ENCODE measurements at regions not wholly inside any gene's neighbourhood (a gene's known extent, or its start where the extent isn't known, plus 50 kb on each side); places are given as distances from the start of the nearest gene placed in this dataset.
"Not testable (repeated sequence)": the region's sequence is repeated elsewhere in the genome, so short reads cannot be mapped to it uniquely, and the experiment has no call there.

DNA sequence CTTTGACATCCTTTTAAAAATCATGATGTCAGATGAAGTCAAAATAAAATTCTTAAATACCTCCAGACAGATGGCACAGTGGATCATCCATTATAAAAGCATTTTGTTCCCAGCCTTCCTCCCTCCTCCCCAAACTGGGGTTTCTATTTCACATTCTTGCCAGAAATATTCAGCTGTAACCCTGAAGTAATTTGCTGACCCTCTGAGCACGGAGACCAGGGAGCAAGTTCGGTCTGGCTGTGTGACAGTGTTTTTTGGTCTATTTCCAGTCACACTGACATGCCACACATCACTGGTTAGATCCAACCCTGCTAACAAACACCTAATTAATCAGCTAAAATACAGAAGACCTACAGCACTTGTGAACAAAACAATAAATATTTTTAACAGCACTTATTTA, 126.2 kb upstream of the DMRT1 start:
- Histone ChIP-seq H3K9me3 (ENCODE audit: control insufficient read depth in 1 of 2, low read length in 2 of 2) (no peaks in the 10 kb centered on the region), H3K4me3 (ENCODE audit: low read depth in 1 of 2, low read length in 2 of 2) (no peak overlapping the region)

DNA sequence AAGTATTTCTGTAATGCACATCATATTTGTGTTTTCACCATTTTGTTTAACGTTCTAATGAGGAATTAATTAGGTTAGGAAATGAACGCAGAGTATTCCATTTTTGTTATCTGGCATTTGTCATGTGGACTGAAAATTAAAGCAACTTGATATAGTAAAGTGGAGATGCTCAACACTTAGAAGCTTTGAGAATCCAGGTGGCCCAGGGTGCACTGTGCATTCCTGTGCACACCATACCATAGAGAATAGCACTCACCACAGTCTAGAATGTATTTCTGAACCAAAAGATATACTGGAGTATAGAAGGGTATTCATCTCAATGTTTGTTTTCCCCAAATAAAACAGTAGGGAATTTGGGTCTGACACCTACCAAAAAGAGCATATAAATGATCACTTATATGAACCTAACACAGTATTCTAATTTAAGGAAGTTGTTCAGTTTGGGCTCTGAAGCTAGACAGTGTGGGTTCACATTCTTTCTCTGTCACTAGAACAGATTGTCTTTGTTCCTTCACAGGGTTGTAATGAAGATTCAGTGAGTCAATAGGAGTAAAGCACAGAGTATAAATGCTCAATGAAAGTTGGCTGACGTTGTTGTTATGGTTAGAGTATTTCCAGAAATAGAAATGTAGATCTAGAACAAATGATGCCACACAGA, 125.6 kb upstream of the DMRT1 start:
- H3K27me3 ChIP-seq (ENCODE audit: control insufficient read depth in 1 of 2, insufficient read depth in 2 of 2, low read length in 2 of 2): no peaks in the 10 kb centered on the region
- H3K4me3 ChIP-seq (ENCODE audit: low read depth in 1 of 2, low read length in 2 of 2): no peak overlapping the region
- peaks cover 8 to 11% of the 10 kb centered on the region in 2 donors for H3K4me1 ChIP-seq (ENCODE audit: control insufficient read depth in 1 of 2, insufficient read depth in 2 of 2, low read length in 2 of 2)
- peaks cover 15 to 33% of the 10 kb centered on the region in 2 donors for H3K36me3 ChIP-seq (ENCODE audit: control insufficient read depth in 1 of 2, insufficient read depth in 2 of 2, low read length in 2 of 2)
- no peak overlapping the region for H3K27ac ChIP-seq (ENCODE audit: low read depth, low read length)
- no peak overlapping the region for H3K9ac ChIP-seq (ENCODE audit: low read depth in 1 of 2, low read length in 2 of 2)
- H3K9me3 ChIP-seq (ENCODE audit: control insufficient read depth in 1 of 2, low read length in 2 of 2): no peaks in the 10 kb centered on the region

More for the DNA sequence above, 126.2 kb upstream of the DMRT1 start:
- H3K9ac ChIP-seq (ENCODE audit: low read depth in 1 of 2, low read length in 2 of 2): no peak overlapping the region
- peaks cover 16 to 37% of the 10 kb centered on the region in 2 donors for H3K36me3 ChIP-seq (ENCODE audit: control insufficient read depth in 1 of 2, insufficient read depth in 2 of 2, low read length in 2 of 2)
- H3K27ac ChIP-seq (ENCODE audit: low read depth, low read length): no peak overlapping the region
- no peaks in the 10 kb centered on the region for H3K27me3 ChIP-seq (ENCODE audit: control insufficient read depth in 1 of 2, insufficient read depth in 2 of 2, low read length in 2 of 2)
- peaks cover 5 to 9% of the 10 kb centered on the region in 2 donors for H3K4me1 ChIP-seq (ENCODE audit: control insufficient read depth in 1 of 2, insufficient read depth in 2 of 2, low read length in 2 of 2)

DNA sequence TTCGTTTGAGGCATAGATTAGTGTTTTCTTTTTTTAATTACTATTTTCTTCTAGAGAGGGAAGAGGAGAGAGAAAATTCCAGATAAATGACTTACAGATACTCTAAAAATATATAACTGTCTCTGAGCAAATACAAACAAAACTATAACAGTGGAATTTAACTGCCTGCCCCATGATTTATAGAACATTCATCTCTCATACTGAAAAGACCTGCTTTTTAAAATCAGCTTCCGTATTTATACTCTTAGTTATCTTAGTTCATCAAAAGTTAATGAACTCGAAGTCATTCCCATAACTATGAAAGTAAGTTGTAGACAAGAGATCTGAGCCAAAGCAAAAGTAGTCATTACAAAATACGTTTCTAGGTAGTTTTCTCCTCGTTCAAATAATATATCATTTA, 123.8 kb upstream of the DMRT1 start:
- Histone ChIP-seq H3K9me3 (ENCODE audit: control insufficient read depth in 1 of 2, low read length in 2 of 2) (no peaks in the 10 kb centered on the region), H3K4me3 (ENCODE audit: low read depth in 1 of 2, low read length in 2 of 2) (no peak overlapping the region), H3K4me1 (ENCODE audit: control insufficient read depth in 1 of 2, insufficient read depth in 2 of 2, low read length in 2 of 2) (peaks cover 8 to 11% of the 10 kb centered on the region in 2 donors)

DNA sequence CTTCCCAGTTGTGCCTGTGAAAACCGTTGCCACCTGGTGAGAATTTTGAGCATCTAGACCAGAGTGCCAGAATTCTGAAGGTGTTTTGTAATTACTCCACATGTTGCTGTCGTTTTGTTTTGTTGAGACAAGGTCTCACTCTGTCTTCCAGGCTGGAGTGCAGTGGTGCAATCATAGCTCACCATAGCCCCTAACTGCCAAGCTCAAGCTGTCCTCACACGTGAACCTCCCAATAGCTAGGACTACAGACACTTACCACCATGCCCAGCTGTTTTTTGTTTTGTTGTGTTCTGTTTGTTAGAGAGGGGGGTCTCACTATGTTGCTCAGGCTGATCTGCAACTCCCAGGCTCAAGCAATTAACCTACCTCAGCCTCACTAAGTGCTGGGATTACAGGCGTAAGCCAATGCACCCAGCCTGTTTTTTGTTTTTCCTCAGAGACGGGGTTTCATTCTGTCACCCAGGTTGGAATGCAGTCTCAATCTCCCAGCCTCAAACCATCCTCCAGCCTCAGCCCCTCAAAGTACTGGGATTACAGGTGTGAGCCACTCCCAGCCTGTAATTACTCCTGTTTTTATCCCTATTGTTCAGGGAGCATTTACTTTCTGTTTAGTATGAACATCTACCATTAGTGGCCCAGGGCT, 121.1 kb upstream of the DMRT1 start:
- no peak overlapping the region for H3K9ac ChIP-seq (ENCODE audit: low read depth in 1 of 2, low read length in 2 of 2)
- no peak overlapping the region for H3K4me3 ChIP-seq (ENCODE audit: low read depth in 1 of 2, low read length in 2 of 2)
- H3K27ac ChIP-seq (ENCODE audit: low read depth, low read length): no peak overlapping the region
- no peaks in the 10 kb centered on the region for H3K27me3 ChIP-seq (ENCODE audit: control insufficient read depth in 1 of 2, insufficient read depth in 2 of 2, low read length in 2 of 2)
- H3K9me3 ChIP-seq (ENCODE audit: control insufficient read depth in 1 of 2, low read length in 2 of 2): no peaks in the 10 kb centered on the region
- H3K4me1 ChIP-seq (ENCODE audit: control insufficient read depth in 1 of 2, insufficient read depth in 2 of 2, low read length in 2 of 2): peaks cover 7 to 8% of the 10 kb centered on the region in 2 donors
- peaks cover 0 to 12% of the 10 kb centered on the region in 2 donors for H3K36me3 ChIP-seq (ENCODE audit: control insufficient read depth in 1 of 2, insufficient read depth in 2 of 2, low read length in 2 of 2)

More for the DNA sequence above, 123.8 kb upstream of the DMRT1 start:
- Histone ChIP-seq H3K36me3 (ENCODE audit: control insufficient read depth in 1 of 2, insufficient read depth in 2 of 2, low read length in 2 of 2) (peaks cover 0 to 14% of the 10 kb centered on the region in 2 donors), H3K27me3 (ENCODE audit: control insufficient read depth in 1 of 2, insufficient read depth in 2 of 2, low read length in 2 of 2) (no peaks in the 10 kb centered on the region), H3K27ac (ENCODE audit: low read depth, low read length) (no peak overlapping the region), H3K9ac (ENCODE audit: low read depth in 1 of 2, low read length in 2 of 2) (no peak overlapping the region)

DNA sequence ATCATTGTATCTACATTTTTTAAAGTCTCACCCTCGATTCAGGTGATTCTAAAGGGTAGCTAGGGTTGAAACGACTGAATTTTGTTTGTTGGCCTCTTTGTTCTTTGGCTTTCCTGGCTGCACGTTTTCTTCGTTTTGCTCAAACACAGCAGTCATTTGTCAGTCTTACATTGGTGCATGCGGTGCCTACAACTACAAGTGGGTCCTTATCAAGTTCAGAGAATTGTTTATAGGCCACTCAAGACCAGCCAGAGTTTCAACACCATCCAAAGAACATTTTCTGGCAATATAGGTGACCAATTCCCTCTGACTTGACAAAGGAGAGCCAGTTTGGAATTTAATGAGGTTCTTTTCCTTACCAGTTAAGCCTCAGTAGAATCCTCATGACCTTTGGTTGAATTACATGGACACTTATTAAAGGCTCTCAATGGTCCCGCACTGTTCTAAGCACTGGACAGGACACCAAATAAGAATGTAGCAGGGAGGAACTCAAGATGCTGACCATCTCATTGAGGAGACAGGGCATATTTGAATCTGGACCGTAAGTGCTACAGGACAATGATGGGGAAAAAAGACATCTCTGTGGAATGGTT, 119.0 kb upstream of the DMRT1 start:
- peaks cover 7 to 8% of the 10 kb centered on the region in 2 donors for H3K4me1 ChIP-seq (ENCODE audit: control insufficient read depth in 1 of 2, insufficient read depth in 2 of 2, low read length in 2 of 2)
- H3K27ac ChIP-seq (ENCODE audit: low read depth, low read length): no peak overlapping the region
- no peaks in the 10 kb centered on the region for H3K9me3 ChIP-seq (ENCODE audit: control insufficient read depth in 1 of 2, low read length in 2 of 2)
- H3K4me3 ChIP-seq (ENCODE audit: low read depth in 1 of 2, low read length in 2 of 2): no peak overlapping the region
- H3K9ac ChIP-seq (ENCODE audit: low read depth in 1 of 2, low read length in 2 of 2): no peak overlapping the region
- no peaks in the 10 kb centered on the region for H3K27me3 ChIP-seq (ENCODE audit: control insufficient read depth in 1 of 2, insufficient read depth in 2 of 2, low read length in 2 of 2)
- peaks cover 0 to 10% of the 10 kb centered on the region in 2 donors for H3K36me3 ChIP-seq (ENCODE audit: control insufficient read depth in 1 of 2, insufficient read depth in 2 of 2, low read length in 2 of 2)

DNA sequence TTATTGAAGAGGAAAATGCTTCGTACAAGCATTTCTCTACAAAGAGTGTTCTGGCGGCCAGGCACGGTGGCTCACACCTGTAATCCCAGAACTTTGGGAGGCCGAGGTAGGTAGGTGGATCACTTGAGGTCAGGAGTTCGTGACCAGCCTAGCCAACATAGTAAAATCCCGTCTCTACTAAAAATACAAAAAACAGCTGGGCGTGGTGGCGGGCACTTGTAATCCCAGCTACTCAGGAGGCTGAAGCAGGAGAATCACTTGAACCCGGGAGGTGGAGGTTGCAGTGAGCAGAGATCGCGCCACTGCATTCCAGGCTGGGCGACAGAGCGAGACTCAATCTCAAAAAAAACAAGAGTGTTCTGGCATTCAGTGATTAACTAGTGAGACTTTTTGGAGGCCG, 117.0 kb upstream of the DMRT1 start:
- H3K27ac ChIP-seq (ENCODE audit: low read depth, low read length); H3K4me3 ChIP-seq (ENCODE audit: low read depth in 1 of 2, low read length in 2 of 2); H3K4me1 ChIP-seq (ENCODE audit: control insufficient read depth in 1 of 2, insufficient read depth in 2 of 2, low read length in 2 of 2); H3K9ac ChIP-seq (ENCODE audit: low read depth in 1 of 2, low read length in 2 of 2); H3K27me3 ChIP-seq (ENCODE audit: control insufficient read depth in 1 of 2, insufficient read depth in 2 of 2, low read length in 2 of 2); H3K36me3 ChIP-seq (ENCODE audit: control insufficient read depth in 1 of 2, insufficient read depth in 2 of 2, low read length in 2 of 2); H3K9me3 ChIP-seq (ENCODE audit: control insufficient read depth in 1 of 2, low read length in 2 of 2): not testable (repeated sequence)

DNA sequence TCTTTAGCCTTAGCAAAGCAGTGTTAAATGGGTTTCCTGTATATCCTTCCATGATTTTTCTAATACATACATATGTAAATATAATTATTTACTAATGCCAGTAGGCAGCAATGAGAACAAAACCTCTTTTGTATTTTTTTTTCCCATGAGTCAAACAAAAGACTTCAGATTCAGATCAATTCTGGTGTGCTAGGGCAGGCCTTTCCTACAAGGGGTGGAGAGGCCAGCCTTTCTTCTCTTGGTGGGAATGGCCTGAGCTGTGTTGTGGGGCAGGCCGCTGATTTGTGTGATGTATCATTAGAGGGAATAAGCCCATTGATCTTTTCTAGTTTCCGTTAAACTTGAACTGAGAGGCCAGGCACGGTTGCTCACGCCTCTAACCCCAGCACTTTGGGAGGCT, 115.5 kb upstream of the DMRT1 start:
- H3K4me1 ChIP-seq (ENCODE audit: control insufficient read depth in 1 of 2, insufficient read depth in 2 of 2, low read length in 2 of 2): no peaks in the 10 kb centered on the region
- H3K27me3 ChIP-seq (ENCODE audit: control insufficient read depth in 1 of 2, insufficient read depth in 2 of 2, low read length in 2 of 2): no peaks in the 10 kb centered on the region
- peaks cover 0 to 16% of the 10 kb centered on the region in 2 donors for H3K36me3 ChIP-seq (ENCODE audit: control insufficient read depth in 1 of 2, insufficient read depth in 2 of 2, low read length in 2 of 2)
- H3K9me3 ChIP-seq (ENCODE audit: control insufficient read depth in 1 of 2, low read length in 2 of 2): no peaks in the 10 kb centered on the region
- H3K4me3 ChIP-seq (ENCODE audit: low read depth in 1 of 2, low read length in 2 of 2): no peak overlapping the region
- no peak overlapping the region for H3K27ac ChIP-seq (ENCODE audit: low read depth, low read length)
- H3K9ac ChIP-seq (ENCODE audit: low read depth in 1 of 2, low read length in 2 of 2): no peak overlapping the region

DNA sequence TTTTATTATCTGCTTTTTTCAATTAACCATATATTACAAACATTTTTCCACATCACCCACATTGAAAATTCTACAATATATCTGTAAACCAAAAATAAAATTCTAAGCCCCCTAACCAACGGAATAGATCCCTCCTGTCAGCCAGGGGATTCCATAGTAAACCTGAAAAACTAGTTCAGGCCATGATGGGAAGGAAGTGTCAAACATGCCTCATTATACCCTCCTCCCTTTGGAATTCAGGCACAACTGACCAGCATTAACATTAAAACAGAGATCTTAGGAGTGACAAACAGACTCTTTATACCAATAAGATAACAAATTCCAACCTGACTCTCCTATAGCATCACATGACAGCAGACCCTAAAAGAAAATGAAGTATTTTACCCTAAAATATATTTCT, 113.7 kb upstream of the DMRT1 start:
- Histone ChIP-seq H3K9ac (ENCODE audit: low read depth in 1 of 2, low read length in 2 of 2) (no peak overlapping the region), H3K36me3 (ENCODE audit: control insufficient read depth in 1 of 2, insufficient read depth in 2 of 2, low read length in 2 of 2) (peaks cover 5 to 33% of the 10 kb centered on the region in 2 donors), H3K4me3 (ENCODE audit: low read depth in 1 of 2, low read length in 2 of 2) (no peak overlapping the region), H3K9me3 (ENCODE audit: control insufficient read depth in 1 of 2, low read length in 2 of 2) (no peaks in the 10 kb centered on the region), H3K27me3 (ENCODE audit: control insufficient read depth in 1 of 2, insufficient read depth in 2 of 2, low read length in 2 of 2) (no peaks in the 10 kb centered on the region), H3K27ac (ENCODE audit: low read depth, low read length) (no peak overlapping the region), H3K4me1 (ENCODE audit: control insufficient read depth in 1 of 2, insufficient read depth in 2 of 2, low read length in 2 of 2) (no peaks in the 10 kb centered on the region)

DNA sequence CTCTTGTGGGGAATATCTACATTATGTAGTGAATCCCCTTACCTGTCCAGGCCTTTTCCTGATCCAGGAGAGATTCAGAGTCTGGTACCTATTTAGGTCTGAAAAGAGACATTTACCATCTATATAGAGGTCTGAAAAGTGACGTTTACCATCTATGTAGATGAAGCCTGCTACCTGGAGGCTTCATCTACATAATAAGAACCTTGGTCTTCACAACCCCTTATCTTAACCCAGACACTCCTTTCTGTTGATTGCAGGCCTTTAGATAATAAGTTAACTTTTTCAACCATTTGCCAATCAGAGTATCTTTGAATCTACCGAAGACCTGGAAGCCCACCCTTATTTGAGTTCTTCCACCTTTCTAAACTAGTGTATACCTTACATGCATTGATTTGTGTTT, 113.0 kb upstream of the DMRT1 start:
- peaks cover 5 to 36% of the 10 kb centered on the region in 2 donors for H3K36me3 ChIP-seq (ENCODE audit: control insufficient read depth in 1 of 2, insufficient read depth in 2 of 2, low read length in 2 of 2)
- H3K9ac ChIP-seq (ENCODE audit: low read depth in 1 of 2, low read length in 2 of 2): no peak overlapping the region
- no peak overlapping the region for H3K27ac ChIP-seq (ENCODE audit: low read depth, low read length)
- H3K4me3 ChIP-seq (ENCODE audit: low read depth in 1 of 2, low read length in 2 of 2): no peak overlapping the region
- no peaks in the 10 kb centered on the region for H3K27me3 ChIP-seq (ENCODE audit: control insufficient read depth in 1 of 2, insufficient read depth in 2 of 2, low read length in 2 of 2)
- no peaks in the 10 kb centered on the region for H3K4me1 ChIP-seq (ENCODE audit: control insufficient read depth in 1 of 2, insufficient read depth in 2 of 2, low read length in 2 of 2)
- H3K9me3 ChIP-seq (ENCODE audit: control insufficient read depth in 1 of 2, low read length in 2 of 2): no peaks in the 10 kb centered on the region

DNA sequence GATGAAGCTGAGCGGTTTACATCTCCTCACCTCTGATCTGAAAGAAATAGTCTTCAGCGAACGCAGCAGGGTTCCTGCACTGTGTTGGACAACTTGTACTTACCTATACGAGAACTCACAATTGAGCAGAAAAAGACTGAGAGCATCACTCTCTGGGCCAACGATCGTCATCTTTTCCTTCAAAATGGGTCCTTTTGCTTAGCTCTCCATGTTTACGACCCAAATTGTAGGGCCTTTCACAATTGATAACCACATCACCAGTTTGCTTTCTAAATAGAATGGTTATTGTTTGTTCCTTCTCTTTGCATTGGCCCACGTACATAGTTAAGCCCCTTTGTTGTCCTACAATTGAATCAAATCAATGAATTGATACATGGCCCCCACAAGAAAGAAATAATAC, 110.0 kb upstream of the DMRT1 start:
- Histone ChIP-seq H3K9ac (ENCODE audit: low read depth in 1 of 2, low read length in 2 of 2) (no peak overlapping the region), H3K4me3 (ENCODE audit: low read depth in 1 of 2, low read length in 2 of 2) (no peak overlapping the region), H3K36me3 (ENCODE audit: control insufficient read depth in 1 of 2, insufficient read depth in 2 of 2, low read length in 2 of 2) (peaks cover 9 to 53% of the 10 kb centered on the region in 2 donors), H3K4me1 (ENCODE audit: control insufficient read depth in 1 of 2, insufficient read depth in 2 of 2, low read length in 2 of 2) (peaks cover 0 to 3% of the 10 kb centered on the region in 2 donors), H3K27ac (ENCODE audit: low read depth, low read length) (no peak overlapping the region), H3K9me3 (ENCODE audit: control insufficient read depth in 1 of 2, low read length in 2 of 2) (no peaks in the 10 kb centered on the region), H3K27me3 (ENCODE audit: control insufficient read depth in 1 of 2, insufficient read depth in 2 of 2, low read length in 2 of 2) (no peaks in the 10 kb centered on the region)

Measured in duodenal mucosa (tissue), 2 donors.